GM18858 (cell line): ENCODE measurements at regions not wholly inside any gene's neighbourhood (a gene's known extent, or its start where the extent isn't known, plus 50 kb on each side); places are given as distances from the start of the nearest gene placed in this dataset.

Source experiments
- ATAC-seq: cut with Tn5 transposase; IDR thresholded peaks from one replicate; pipeline ENCODE4 v1.9.1; 2021; ENCODE audit not compliant: unreplicated experiment

DNA sequence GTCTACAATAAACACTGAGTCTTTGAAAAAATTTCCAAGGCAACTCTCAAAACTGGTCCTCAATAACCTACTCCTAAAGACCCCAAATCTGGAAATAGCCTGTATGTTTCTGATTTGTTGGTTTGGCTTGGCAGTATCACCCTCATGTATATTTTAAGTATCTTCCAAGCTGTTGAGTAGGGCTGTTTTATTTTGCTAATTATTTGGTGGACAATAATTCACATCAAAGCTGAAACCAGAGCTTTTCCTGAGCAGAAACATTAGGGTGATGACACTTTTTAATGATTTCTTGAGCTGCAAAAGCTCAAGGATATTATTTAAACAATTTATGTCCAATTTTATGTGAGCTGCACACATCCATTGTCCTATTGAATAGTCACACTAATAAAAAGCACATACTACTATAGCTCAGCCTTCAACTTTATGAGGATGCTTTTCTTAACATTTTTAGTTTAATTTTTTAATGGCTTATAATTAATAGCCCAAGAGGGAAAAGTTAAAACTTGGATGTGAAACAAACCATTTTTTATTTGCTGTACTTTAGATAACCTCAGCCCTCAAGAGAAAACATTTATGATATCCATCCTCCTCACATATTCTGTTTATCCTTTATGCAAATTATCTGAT is 393.1 kb downstream of the TAF11L14 start:
- no peak for ATAC-seq

- no peak for ATAC-seq
These were observed 393.8 kb downstream of the TAF11L14 start for GRCh38 chr5:18028036-18028435.

GRCh38 chr5:18032744-18033143 is 398.5 kb downstream of the TAF11L14 start:
- no peak for ATAC-seq

GRCh38 chr5:18036531-18036930 is 402.3 kb downstream of the TAF11L14 start:
- ATAC-seq: no peak

DNA sequence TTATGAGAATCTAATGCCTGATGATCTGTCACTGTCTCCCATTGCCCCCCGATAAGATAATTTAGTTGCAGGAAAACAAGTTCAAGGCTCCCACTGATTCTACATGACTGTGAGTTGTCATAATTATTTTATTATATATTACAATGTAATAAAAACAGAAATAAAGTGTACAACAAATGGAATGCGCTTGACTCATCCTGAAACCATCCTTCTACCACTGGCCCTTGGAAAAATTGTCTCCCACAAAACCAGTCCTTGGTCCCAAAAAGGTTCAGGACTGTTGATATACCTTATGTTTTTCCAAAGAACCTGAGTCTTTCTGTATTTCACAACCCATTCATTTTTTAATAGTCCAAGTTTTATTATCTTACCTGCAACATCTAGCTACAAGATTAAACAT is 403.5 kb downstream of the TAF11L14 start:
- no peak for ATAC-seq

- no peak for ATAC-seq
These were observed 409.1 kb downstream of the TAF11L14 start for GRCh38 chr5:18043344-18043743.

DNA sequence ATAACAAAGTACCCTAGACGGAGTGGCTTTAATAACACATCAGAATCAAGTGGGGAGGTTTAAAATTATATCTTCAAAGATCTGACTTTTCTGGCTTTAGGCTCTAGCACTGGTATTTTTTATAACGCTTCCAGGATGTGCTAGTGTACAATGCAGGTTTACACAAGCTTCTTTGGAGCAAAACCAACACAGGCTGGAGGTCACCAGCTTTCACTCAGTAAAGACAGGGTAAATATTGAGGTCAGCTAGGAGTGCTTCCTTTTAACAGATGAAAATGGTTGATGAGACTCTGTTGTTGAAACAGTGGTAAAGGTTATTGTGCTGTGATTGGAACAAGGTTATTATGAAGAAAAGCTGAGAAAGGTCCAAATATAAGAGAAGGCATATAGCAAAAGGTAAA is 414.2 kb downstream of the TAF11L14 start:
- ATAC-seq: no peak

GRCh38 chr5:18050345-18050744 is 416.1 kb downstream of the TAF11L14 start:
- ATAC-seq: no peak

DNA sequence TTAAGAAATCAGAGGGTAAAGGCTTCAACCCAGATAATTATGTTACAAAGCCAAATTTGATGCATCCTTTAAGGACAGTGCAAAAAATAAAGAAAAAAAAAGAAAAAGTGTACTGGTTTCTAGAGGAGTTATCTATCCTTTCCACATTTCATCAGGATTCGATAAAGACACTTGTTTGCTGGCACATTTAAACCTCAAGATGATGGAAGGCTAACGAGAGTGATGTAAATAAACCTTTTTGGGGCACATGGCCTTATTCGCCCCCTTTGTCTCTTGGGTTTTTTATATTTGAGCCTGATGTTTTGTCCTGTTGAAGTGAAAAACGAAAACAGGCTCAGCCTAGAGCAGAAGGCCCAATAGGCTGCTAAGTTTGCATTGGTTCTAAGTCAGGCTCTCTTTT is 416.5 kb downstream of the TAF11L14 start:
- no peak for ATAC-seq

- no peak for ATAC-seq
These were observed 417.7 kb downstream of the TAF11L14 start for GRCh38 chr5:18051953-18052352.

DNA sequence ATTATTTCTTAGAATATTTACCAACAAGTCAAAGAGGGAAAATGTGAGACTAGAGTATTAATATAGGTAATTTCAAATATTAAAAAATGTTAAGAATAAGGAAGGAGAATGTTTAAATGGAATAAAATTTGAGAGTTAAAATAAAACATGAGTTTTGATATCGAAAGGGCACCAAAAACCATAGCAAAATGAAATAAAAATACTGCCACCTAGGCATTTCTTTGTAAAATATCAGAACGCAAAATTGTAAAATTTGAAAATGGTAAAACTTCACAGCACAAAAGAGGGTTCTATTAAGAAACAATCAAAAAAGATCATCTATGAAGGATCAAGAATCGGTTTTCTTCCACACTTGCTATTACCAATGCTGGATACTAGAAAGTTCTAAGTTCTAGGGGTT is 418.3 kb downstream of the TAF11L14 start:
- ATAC-seq: no peak

GRCh38 chr5:18057725-18058124 is 423.5 kb downstream of the TAF11L14 start:
- ATAC-seq: no peak

- ATAC-seq: no peak
These were observed 433.4 kb downstream of the TAF11L14 start for GRCh38 chr5:18067615-18068014.

- no peak for ATAC-seq
These were observed 434.6 kb downstream of the TAF11L14 start for GRCh38 chr5:18068826-18069225.

GRCh38 chr5:18069790-18070189 is 435.5 kb downstream of the TAF11L14 start:
- no peak for ATAC-seq

- ATAC-seq: no peak
These were observed 438.3 kb downstream of the TAF11L14 start for GRCh38 chr5:18072600-18072999.

DNA sequence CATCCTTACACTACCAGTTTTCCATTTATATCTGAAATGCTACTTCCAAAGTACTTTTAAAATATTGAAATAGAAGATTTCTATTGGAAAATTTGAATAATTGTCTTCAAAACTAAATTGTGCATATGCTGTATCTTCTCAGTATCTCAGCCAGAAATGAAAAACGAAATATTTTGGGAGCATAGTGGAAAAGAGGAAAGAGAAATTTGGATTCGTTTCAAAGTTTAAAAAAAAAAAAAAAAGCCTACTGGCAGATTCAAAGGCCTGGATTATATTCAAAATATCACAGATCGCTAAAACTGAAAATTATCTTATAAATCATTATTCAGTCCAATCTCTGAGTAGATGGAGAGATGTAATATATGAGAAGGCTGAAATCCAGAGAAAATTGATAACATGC is 440.7 kb downstream of the TAF11L14 start:
- no peak for ATAC-seq

GRCh38 chr5:18078157-18078556 is 443.9 kb downstream of the TAF11L14 start:
- ATAC-seq: no peak

GRCh38 chr5:18079831-18080230 is 445.6 kb downstream of the TAF11L14 start:
- no peak for ATAC-seq

DNA sequence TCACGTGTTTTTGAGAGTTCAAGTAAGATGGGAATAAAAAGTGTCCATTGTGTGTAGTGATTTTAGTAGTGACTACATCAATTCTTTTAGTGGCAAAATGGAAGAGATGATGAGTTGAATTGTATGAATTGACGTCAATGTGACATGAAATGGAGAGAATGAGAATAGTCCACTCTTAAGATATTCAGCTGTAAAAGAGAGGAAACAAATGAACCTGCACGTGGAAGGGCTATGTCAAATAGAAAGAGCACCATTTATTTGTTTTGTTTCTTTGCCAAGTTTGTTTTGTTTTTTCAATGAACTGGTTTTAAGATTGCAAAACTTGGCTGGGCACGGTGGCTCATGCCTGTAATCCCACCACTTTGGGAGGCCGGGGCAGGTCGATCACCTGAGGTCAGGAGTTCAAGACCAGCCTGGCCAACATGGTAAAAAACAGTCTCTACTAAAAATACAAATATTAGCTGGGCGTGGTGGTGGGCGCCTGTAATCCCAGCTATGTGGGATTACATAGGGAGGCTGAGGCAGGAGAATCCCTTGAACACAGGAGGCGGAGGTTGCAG is 453.8 kb downstream of the TAF11L14 start:
- ATAC-seq: no peak

GRCh38 chr5:18090177-18090576 is 455.9 kb downstream of the TAF11L14 start:
- no peak for ATAC-seq

GRCh38 chr5:18091142-18091541 is 456.9 kb downstream of the TAF11L14 start:
- no peak for ATAC-seq

- ATAC-seq: no peak
These were observed 457.5 kb downstream of the TAF11L14 start for GRCh38 chr5:18091758-18092157.
